ENCODE measurements at regions not wholly inside any gene's neighbourhood (a gene's known extent, or its start where the extent isn't known, plus 50 kb on each side); places are given as distances from the start of the nearest gene placed in this dataset.

DNA sequence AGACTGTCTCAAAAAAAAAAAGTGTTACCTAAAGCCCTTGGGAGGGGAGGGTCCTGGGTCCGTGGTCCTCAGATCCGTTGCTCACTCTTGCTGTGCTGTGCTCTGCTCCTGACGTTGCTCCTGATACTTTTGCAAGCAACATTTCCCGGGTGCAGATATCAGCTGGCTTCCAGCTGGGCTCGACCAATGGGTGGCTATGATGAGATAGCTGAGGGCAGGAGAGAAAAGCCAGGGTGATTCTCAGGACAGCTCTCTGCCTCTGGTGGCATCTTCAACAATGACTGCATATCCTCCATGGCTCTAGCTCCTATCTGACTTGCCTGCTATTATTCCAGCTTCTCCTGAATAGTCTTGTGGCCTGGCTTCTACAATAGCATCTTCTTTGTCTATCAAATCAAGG lies 134.5 kb downstream of the RPS12 start:
- CTCF ChIA-PET = interaction anchor here (0.8 to 1.0 kb wide), 2 partner anchors 14 to 18 kb away, joined by 3 read pairs; no protein-coding TSS in a partner anchor
- no peak for TF ChIP-seq CTCF (IDR thresholded peaks at IDR 0.05; ENCODE audit: control extremely low read depth, extremely low read depth, low read depth, missing control alignments)
- POLR2A ChIA-PET = no interaction called here
- no peak for DNase-seq (ENCODE audit: extremely low spot score)

GRCh38 chr6:132950566-132950965 lies 136.2 kb downstream of the RPS12 start:
- ChIA-PET CTCF (interaction anchor here (1.8 to 3.4 kb wide), 2 partner anchors 12 to 73 kb away, joined by 3 to 22 read pairs; no protein-coding TSS in a partner anchor), POLR2A (no interaction called here)
- DNase-seq (ENCODE audit: extremely low spot score) = no peak
- no peak for TF ChIP-seq CTCF (IDR thresholded peaks at IDR 0.05; ENCODE audit: control extremely low read depth, extremely low read depth, low read depth, missing control alignments)

DNA sequence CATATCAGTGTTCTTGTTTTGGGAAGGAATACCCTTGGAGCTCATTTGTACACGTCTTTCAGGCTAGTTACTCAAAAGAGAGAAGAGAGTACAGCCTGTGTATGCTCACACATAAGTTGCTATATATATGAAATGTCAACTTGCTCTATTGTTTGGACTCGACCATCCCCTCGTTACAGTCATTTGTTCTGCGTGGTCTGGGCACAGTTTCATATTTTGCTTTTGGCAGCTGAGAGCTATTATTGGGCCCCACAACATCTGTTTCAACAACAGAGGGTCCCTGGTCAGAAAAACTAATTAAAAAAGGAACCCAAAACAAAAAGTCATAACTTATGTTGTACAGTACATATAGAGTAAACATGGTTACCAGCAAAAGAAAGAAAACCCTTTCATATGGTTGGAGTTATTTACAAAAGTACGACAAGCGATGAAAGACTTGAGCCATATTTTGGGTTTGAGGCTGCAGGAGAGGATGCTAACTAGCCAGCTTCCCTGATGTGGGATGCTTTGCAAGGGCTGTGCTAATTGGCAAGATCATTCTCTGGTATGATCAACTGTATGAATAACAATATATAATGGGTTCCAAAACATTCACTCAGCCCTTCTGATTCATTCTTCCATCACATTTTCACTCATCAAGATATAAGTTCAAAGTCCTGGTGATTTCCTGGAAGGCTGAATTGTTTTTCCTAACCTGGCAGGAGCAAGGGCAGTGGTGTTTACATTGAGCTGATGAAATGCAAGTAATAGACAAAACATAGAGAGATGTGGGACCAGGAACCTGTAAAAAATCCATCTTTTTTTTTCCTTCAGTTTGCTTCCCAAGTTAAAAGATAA lies 137.9 kb downstream of the RPS12 start:
- DNase-seq (ENCODE audit: extremely low spot score) = no peak
- ChIA-PET CTCF (interaction anchor here (0.8 to 3.4 kb wide), 4 partner anchors 10 to 673 kb away, joined by 3 to 22 read pairs (median 4); no protein-coding TSS in a partner anchor), POLR2A (no interaction called here)
- TF ChIP-seq CTCF (IDR thresholded peaks at IDR 0.05; ENCODE audit: control extremely low read depth, extremely low read depth, low read depth, missing control alignments) = no peak

- ChIA-PET POLR2A (no interaction called here), CTCF (interaction anchor here (1.1 to 1.4 kb wide), 2 partner anchors 10 to 17 kb away, joined by 3 to 7 read pairs; no protein-coding TSS in a partner anchor)
- TF ChIP-seq CTCF (IDR thresholded peaks at IDR 0.05; ENCODE audit: control extremely low read depth, extremely low read depth, low read depth, missing control alignments) = no peak
- no peak for DNase-seq (ENCODE audit: extremely low spot score)
Observed at GRCh38 chr6:132952986-132953385, 138.6 kb downstream of the RPS12 start.

DNA sequence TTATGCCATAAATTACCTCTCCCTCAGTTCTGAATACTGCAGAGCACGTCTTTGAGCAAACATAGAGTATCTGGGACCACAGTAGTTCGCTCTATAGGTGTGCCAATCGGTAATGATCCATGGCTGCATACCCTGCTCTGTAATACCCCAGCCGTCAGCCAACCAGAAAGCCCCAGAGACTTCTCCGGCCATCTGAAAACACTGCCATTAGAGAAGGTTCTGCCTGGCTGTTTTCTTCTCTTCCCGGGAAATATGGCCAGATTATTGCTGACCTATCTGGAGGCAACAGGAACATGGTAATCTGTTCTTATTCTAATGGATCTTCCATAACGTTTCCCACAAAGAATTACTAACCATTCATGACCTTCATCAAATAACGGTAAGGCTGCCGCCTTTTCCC lies 139.9 kb downstream of the RPS12 start:
- TF ChIP-seq CTCF (IDR thresholded peaks at IDR 0.05; ENCODE audit: control extremely low read depth, extremely low read depth, low read depth, missing control alignments) = no peak
- ChIA-PET CTCF (interaction anchor here (1.4 kb wide), 1 partner anchor 8 kb away, joined by 7 read pairs; no protein-coding TSS in a partner anchor), POLR2A (no interaction called here)

DNA sequence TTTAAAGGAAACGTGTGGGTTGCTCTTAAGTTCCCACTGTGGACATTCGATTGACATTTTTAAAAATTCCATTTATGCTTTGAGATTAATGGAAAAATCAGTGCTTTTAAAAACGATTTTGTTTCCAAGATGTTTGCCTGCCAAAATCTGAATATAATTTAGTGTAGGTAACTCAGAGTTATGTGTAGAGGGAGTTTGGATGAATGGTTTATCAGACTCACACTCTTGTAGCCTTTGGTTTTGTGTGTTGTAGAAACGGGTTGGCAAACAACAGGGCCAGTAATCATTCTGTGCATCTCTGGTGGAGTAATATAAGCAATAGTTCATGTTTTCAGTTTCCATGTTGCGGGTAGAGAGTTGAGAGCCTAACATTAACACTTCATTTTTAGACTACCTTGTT lies 140.6 kb downstream of the RPS12 start:
- CTCF ChIA-PET = no interaction called here
- POLR2A ChIA-PET = no interaction called here

More for the DNA sequence above, 139.9 kb downstream of the RPS12 start:
- DNase-seq (ENCODE audit: extremely low spot score) = no peak

More for the DNA sequence above, 140.6 kb downstream of the RPS12 start:
- no peak for TF ChIP-seq CTCF (IDR thresholded peaks at IDR 0.05; ENCODE audit: control extremely low read depth, extremely low read depth, low read depth, missing control alignments)
- no peak for DNase-seq (ENCODE audit: extremely low spot score)

Measured in GM10248 (cell line).